HG02759 (cell line): ENCODE measurements at regions not wholly inside any gene's neighbourhood (a gene's known extent, or its start where the extent isn't known, plus 50 kb on each side); places are given as distances from the start of the nearest gene placed in this dataset.
"Not testable (repeated sequence)": the region's sequence is repeated elsewhere in the genome, so short reads cannot be mapped to it uniquely, and the experiment has no call there.

Experiments
- ATAC-seq: cut with Tn5 transposase; IDR thresholded peaks from one replicate; pipeline ENCODE4 v1.9.1; 2021; ENCODE audit warnings: mild to moderate bottlenecking, moderate library complexity; ENCODE audit not compliant: unreplicated experiment

DNA sequence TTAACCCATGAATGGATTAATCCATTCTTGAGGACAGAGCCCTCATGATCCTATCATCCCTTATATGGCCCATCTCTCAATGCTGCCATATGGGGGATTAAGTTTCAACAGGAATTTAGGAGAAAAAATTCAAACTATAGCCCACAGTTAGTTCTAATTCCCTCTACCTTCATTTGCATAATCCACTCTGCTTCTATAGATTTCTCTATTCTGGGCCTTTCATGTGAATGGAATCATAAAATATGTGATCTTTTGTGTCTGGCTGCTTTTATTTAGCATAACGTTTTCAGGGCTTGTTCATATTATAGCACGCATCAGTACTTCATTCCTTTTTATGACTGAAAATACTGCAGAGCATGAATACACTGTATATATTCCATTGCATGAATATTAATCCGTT, 55.4 kb downstream of the CTSL start:
- no peak for ATAC-seq

DNA sequence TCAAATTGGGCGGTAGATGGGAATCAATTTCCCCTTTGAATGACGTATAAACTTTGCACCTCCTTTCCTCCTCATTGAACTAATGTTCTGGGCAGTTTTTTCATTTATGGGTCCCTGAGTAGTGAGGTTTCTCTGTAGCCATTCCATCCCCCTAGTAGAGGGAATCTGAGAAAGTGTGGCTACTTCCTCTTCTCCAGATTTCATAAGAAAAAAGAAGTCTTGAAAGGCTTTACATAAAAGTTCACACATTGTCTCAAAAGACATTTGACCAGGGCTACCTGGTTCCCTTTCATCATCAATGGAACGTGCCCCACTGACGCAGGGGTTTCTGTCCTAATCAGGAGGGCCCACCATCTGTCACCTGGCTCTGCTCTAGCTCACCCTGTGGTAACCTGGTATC, 57.3 kb downstream of the CTSL start:
- ATAC-seq = no peak

DNA sequence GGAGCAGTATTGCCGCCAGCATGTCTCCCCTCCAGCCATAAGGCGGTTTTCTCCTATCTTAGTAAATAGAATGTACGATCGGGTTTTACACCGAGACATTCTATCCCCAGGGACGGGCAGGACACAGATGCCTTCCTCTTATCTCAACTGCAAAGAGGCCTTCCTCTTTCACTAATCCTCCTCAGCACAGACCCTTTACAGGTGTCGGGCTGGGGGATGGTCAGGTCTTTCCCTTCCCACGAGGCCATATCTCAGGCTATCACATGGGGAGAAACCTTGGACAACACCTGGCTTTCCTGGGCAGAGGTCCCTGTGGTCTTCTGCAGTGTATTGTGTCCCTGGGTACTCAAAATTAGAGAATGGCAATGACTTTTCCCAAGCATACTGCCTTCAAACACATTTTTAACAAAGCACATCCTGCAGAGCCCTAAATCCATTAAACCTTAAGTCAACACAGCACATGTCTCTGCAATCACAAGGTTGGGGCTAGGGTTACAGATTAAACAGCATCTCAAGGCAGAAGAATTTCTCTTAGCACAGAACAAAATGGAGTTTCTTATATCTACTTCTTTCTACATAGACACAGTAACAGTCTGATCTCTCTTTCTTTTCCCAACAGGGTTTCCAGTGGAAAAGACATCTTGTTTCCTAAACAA, 59.5 kb downstream of the CTSL start:
- ATAC-seq = not testable (repeated sequence)

DNA sequence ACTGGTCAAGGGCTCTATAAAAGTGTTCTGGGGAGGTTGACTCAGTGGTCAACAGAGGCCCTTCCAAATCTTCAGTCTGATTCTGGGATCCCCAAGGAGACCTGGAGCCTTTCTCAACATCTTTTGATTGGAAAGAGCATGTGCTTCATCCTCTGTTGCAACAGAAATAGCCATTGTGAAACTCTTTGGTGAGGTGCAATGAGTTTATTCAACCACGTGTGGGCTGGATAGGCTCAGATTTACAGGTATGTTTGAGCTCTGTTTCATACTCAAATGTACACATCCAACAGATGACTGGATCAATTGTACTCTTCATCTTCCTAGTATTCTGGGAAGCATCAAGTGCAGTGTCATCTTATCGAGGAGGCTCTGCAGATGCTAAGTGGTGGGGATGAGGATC, 60.5 kb downstream of the CTSL start:
- ATAC-seq = no peak

DNA sequence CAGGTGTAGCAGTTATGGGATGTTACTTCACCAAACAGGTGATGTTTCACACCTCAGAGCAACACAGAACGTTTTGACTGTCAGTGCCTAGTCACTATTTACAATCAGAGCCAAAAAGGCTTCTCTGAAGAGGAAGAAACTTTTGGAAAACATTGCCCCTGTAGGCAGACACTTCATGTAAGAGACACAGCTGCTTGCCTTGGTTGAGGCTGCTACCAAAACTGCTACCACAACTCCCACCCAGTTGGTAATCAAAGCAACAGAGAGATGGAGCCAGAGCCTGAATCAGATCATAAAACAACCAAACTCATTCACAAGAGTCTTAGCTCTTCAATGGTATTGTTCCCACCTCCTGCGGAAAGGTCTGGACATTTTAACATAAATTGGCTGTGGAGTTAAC, 61.0 kb downstream of the CTSL start:
- no peak for ATAC-seq

DNA sequence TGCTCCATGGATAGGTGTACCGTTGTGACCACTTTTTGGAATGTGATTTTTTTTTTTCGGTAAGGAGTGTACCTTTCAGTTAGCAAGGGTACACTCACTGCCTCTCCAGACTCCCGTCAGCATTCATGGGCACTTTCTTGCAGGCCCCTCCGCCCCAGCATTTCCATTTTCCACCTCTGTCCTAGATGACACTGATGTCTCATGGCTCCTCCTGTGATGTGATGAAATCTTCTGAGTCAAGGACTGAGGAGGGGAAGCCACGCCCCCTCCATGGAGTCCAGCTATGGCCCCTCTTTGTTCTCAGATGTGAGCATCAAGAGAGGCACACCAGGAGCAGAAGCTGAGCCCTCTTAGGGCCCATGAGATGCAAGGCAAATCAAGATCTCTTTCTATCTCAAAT, 61.8 kb downstream of the CTSL start:
- no peak for ATAC-seq

DNA sequence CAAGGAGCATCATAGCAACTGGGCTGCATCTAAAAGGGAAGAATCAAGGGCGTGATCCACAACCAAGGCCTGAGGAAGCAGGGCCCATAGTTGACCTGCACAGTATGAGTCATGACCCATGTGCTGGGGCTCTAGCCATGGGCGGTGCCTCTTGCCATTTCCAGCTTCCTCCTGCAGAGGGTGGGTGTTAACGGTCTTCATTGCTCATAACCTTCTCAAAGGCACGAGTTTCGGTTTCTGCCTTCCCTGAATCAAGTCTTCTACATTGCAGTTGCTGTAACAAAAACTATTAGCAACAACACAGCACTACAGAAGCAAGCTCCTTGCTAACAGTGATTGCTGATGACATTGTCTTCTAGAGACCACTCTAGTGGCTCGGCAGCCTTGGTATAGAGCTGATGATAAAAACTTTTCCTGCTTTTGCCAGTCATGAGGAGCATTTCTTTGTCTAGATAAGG, 66.9 kb downstream of the CTSL start:
- peak; percentile 85 for ATAC-seq

DNA sequence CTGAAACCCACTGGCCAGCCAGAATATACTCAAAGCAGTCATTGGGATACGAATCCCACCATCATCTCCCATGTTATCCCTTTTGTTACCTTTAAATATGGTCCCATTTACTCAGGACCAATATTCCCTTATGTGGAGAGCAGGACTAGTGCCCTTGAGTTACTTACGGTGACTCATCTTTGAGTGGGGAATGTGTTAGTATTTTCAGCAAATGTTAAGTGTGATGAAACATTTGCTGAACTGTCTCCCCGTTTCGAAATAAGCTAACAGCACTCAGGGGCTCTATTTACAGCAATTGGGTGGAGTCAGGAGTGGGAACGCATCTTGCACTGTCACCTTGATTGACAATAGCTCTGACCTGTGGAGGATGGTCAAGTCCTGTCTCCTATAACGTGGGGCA, 67.4 kb downstream of the CTSL start:
- no peak for ATAC-seq

DNA sequence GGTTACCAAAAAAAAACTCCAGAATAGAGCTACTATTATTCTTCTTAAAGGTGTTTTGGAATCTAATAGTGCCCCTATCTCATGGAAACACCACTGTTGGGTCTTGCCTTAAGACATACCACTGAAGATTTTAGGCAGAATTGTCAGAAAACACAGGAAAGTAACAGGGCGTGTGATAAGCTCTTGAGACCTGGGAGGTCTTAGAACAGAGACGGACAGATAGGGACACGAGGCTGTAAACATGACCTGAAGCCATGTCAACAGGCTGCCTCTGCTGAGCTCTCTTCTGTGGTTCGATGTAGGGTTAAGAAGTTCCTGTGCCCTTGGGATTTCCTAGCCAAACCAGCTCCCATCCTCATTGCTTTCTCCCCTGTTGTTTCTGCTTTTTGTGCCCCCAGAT, 69.3 kb downstream of the CTSL start:
- ATAC-seq = no peak

DNA sequence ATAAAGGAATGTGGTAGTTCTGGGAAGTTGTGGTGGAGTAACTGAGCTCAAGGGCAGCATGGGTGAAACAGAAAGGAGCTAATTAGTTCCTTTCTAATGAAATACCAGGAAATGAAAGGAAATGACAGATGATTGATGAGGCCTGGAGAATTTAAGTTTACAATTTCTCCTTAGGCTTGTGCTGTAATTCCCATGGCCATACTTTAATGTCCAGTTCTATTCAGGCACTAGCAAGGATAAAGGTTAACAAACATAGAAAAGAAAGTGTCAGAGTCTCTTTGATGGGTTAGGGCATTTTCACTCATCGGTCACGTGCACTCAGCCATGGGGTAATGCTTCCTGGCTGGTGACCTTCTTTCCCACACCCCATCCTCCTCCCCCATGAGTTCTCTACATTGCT, 70.3 kb downstream of the CTSL start:
- no peak for ATAC-seq

DNA sequence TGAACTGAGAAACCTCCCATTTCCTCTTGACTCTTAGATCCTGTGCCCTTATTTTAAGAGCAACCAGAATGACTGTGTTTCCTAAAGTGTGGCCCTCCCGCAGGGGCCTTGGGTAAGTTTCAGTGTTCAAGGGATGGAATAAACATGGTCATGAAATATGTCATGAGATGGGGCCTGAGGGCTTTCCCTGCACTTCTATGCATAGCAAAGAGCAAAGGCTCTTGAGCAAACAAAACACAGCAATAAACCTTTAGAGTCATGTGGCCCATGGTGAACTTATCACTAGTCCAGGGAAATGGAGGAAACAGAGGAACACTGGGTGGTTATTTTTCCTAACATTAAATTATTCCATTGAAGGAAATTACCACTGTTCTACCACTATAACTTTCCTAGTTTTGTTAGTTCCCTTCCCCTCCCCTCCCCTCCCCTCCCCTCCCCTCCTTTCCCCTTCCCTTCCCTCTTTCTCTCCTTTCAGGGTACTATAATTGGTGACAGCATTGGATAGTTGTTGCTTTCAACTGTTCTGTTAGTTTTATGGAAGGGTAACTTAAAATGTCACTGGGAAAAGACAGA, 72.4 kb downstream of the CTSL start:
- no peak for ATAC-seq

DNA sequence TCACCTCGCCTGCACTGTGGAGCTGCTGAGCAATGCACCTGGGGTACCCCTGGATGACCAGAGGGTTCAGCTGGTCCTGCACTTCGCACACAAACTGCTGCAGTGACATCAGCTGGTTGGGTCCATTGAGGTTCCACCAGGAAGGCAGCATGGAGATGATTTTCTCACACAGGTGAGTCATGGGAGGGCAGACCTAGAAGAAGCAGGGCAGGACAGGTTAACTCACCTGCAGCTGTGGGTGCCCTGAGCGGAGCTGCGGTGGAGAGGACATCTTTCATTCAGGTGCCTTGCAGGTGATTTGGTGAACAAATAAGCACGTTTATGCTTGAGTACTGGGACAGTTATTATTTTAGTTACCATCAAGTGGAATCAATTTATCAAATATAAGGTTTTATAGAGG, 73.6 kb downstream of the CTSL start:
- ATAC-seq = no peak

DNA sequence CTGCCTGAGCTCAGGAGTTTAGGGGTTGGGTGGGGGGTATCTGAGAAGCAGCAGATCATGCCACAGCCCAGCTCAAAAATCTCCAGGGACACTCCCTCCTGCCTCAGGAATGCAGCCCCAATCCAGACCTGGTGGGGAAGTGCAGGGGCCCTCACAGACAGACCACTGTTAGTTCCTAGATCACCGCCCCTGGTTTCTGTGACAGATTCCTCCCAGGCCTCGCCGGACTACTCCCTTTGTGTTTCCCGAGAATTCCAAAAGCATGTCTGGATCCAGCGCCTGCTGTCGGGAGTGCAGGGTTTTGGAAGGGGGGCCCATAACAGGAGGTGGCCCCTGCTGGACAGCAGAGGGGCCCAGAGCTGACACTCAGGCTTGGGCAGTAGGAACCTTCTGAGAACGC, 74.5 kb downstream of the CTSL start:
- ATAC-seq = no peak

DNA sequence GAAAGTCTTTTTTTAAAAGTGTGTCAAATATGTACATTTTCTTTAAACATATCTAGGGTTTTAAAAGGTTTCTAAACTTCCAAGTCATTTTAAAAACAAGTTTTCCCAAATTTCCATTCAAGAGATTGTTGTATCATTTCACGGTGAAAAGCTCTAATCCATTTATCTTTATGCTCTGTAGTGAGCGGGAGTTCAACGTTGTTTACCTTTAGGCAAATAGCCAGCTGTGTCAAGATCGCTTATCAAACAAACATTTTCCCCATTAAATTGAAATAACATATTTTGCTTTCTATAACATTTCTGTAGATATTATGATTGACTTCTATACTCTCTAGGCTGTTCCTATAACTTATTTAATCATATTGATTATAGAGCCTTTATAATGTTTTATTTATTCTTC, 75.1 kb downstream of the CTSL start:
- no peak for ATAC-seq

DNA sequence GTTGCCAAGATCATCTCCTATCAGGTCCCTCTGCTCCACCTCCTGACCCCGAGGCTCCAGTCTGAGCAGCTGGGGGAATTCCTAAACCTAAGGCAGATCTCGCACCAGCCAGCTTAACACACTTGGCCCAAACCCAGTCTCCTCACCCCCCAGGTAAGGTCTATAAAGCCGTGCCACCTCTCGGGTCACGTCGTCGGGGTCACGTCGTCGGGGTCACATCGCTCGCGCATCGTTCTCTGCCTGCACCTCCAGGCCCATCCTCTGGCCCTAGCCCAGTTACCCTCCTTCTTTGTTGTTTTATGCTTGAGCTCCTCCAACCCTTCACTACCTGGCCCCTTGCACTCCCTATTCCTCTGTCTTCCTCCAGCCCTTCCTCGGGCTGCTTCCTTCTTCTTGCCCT, 77.2 kb downstream of the CTSL start:
- no peak for ATAC-seq

DNA sequence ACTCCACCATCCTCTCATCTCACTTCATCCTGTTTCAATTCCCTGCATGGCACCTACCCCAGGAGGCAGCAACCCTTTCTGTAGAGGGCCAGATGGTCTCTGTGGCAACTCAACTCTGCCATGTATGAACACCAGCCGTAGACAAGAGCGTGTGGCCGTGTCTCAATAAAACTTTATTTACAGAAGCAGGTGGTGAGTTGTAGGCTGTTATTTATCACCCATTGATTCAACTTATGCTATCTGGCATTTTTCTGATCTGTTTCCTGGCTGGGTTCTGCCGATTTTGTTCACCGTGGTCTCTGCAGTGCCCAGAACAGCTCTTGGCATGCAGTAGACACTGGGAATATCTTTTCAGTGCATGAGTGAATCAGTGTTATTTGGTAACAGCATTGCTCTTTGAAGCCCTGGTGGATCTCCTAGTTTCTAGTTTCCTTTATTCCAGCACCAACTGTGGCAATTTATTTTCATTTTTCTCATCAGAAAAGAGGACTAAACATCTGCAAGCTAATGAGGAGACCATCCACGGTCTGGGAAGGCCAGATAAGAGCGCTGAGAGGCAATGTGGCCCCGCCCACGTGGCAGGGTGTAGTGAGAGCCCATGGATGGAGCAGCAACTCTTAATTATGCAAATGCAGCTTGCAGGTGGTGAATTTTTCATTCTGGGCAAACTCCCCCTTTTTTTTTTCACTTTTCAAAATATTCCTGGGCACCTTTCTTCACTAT, 77.9 kb downstream of the CTSL start:
- no peak for ATAC-seq

DNA sequence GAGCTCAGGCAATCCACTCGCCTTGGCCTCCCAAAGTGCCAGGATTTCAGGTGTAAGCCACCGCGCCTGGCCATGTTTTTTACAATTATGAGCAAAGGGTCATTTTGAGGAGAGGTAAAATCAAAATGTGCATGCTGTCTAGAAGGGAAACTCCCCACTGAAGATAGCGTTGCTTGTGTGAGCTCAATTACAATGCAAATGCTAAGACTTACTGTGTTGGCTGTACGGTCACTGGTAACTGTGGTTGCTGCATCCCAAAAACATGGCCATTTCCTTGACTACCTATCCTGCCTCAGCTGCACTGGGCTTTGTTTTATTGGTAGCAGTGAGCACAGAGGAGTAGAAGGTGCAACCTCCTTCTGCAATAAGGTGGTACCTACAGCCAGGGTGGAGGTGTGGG, 77.4 kb upstream of the SPATA31E1 start:
- ATAC-seq = no peak

DNA sequence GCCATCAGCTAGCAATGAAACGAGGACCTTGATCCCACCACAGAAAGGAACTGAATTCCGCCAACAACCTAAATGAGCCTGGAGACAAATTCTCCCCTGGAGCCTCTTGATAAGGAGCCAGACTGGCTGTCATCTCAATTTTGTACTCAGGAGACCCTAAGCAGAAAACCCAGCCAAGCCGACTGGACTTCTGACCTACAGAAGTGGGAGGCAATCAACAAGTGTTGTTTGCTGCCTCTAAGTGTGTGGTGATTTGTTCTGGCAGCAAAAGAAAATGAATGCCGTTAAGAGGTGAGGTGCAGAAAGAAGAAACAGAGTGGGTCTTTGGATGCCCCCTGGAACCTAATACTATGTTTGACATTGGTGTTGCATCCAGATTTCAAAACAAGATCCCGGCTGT, 72.7 kb upstream of the SPATA31E1 start:
- no peak for ATAC-seq

DNA sequence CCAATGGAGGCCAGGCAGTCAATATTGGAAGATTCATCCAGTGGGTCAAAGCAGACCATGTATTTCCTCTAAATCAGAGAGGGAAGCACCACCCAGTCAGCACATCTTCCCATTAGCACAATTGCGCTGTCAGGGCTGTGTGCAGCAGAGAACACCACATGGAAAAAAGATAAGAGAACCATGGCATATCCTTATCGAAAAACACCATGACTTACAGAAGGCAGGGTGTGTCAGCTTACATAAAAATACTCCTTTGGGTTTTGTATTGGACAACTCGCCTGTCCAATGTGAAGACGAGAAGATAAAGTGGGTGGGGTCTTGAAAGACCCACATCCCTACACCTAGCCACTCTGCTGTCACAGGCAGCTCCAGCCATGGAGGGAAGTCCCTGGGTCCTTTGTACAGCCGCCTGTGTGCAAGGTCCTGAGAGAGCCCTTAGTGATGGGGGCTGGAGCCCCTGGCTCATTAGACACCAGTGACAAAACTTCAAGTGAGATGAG, 71.9 kb upstream of the SPATA31E1 start:
- ATAC-seq = no peak

DNA sequence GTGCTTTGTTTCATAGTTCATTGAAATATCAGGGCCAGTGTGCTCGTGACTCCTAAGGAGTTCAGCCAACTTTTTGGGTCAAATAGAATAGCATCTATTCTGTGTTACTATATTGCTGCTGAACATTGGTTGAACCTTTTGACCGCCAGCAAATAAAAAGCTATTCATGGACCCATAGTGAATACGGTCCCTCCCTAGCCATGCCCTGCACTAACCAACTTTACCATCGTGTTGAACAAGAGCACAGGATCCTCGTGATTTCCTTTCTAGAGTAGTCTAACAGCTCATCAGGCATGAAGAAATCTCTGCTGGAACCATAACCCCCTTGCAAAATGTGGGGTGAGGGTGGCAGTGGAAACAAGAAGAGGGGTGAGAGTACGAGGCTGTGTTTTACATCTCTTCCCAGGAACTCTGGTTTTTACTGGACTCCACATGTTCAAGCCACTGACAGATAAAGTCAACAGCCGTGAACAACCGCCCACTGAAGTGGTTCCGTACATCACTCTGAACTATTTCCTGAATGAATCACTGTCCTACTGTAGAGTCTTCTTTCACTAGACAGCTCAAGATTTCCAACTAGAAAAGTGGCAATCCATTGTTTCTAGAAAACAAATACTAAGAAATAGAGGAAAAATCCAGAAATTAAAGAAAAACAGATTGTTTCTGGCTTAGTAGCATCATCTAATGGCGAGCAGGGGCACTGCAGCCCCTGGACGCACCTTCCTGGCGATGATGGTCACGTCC, 70.1 kb upstream of the SPATA31E1 start:
- no peak for ATAC-seq

DNA sequence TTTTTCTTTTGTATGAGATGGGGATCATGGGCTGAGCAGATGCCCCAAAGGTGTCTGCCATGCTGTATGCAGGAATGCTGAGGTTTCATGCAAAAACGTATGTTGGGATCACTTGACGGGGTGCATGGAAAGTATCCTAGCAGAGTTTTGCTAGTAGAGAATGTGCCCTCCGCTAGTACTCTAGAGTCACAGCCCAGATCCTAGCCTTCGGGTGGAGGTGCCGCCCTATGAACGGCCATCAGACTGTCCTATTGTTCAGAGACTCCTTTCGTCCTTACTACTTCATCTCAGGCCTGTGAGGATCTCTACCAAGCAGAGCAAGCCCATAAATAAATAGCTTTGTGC, 69.6 kb upstream of the SPATA31E1 start:
- ATAC-seq = no peak

DNA sequence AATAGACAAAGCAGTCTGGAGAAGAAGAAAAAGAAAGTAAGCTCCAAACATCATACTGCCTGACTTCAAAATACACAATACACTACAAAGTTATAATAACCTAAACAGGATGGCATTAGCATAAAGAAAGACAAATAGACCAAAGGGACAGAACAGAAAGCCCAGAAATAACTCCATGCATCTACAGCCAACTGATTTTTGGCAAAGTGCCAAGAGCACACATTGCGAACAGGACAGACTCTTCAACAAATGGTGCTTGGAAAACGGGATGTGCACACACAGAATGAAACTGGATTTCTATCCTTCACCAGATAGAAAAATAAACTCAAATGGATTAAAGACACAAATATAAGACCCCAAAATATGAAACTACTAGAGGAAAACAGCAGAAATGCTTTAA, 66.6 kb upstream of the SPATA31E1 start:
- no peak for ATAC-seq
